ENCODE measurements at regions not wholly inside any gene's neighbourhood (a gene's known extent, or its start where the extent isn't known, plus 50 kb on each side); places are given as distances from the start of the nearest gene placed in this dataset.

DNA sequence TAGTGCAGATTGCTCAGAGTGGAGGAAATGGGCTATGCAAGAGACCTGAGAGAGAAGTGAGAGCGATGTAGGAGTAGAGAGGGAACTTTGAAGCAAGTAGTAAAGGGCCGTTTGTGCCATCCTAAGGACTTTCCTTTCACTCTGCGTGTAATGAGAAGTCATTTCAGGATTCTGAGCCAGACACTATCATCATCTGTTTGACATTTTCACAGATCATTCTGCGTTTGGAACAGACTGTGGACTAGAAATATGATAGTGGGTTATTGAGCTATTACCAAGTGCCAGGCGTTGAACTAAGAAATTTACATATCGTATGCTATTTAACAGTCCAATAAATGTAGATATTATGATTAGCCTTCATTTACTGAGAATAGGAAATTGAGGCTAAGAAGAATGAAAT is 150.0 kb upstream of the ROBO2 start:
- TF ChIP-seq, protein P1, sequence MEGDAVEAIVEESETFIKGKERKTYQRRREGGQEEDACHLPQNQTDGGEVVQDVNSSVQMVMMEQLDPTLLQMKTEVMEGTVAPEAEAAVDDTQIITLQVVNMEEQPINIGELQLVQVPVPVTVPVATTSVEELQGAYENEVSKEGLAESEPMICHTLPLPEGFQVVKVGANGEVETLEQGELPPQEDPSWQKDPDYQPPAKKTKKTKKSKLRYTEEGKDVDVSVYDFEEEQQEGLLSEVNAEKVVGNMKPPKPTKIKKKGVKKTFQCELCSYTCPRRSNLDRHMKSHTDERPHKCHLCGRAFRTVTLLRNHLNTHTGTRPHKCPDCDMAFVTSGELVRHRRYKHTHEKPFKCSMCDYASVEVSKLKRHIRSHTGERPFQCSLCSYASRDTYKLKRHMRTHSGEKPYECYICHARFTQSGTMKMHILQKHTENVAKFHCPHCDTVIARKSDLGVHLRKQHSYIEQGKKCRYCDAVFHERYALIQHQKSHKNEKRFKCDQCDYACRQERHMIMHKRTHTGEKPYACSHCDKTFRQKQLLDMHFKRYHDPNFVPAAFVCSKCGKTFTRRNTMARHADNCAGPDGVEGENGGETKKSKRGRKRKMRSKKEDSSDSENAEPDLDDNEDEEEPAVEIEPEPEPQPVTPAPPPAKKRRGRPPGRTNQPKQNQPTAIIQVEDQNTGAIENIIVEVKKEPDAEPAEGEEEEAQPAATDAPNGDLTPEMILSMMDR (IDR thresholded peaks at IDR 0.05) = no peak
- TF ChIP-seq EZH2 (IDR thresholded peaks at IDR 0.05; ENCODE audit: borderline replicate concordance, insufficient read depth, low read depth, low read length, poor library complexity, severe bottlenecking) = no peak
